Stomach (tissue), 8 donors: ENCODE measurements at regions not wholly inside any gene's neighbourhood (a gene's known extent, or its start where the extent isn't known, plus 50 kb on each side); places are given as distances from the start of the nearest gene placed in this dataset.

ENCODE experiments used
- DNase-seq, 2 donors: peaks; one replicate each; pipeline versions ENCODE4 v3.0.0 to v3.0.0-alpha.2; 2013 to 2019
- H3K27ac ChIP-seq, 5 donors: fragments of 200-600 bp in 4 of 5; sonication (generic) in 4 of 5; one replicate each; pipeline ENCODE4 v1.5.1; 2013 to 2019; ENCODE audit warnings: mild to moderate bottlenecking in 1 of 5, moderate library complexity in 1 of 5
- H3K27me3 ChIP-seq, 3 donors: fragments of 200-600 bp; sonication (generic); one replicate each; pipeline ENCODE4 v1.5.1; 2017 to 2019; ENCODE audit warnings: mixed run types in 1 of 3
- H3K36me3 ChIP-seq, 4 donors: fragments of 200-600 bp; sonication (generic); 1 replicate in 3 of 4; 2 replicates in 1 of 4; pipeline ENCODE4 v1.5.1; 2016 to 2019
- H3K4me1 ChIP-seq, 4 donors: fragments of 200-600 bp; sonication (generic); one replicate each; pipeline ENCODE4 v1.5.1; 2016 to 2019
- H3K4me3 ChIP-seq, 4 donors: fragments of 200-600 bp; sonication (generic) in 3 of 4; one replicate each; pipeline ENCODE4 v1.5.1; 2016 to 2019; ENCODE audit warnings: mild to moderate bottlenecking in 1 of 4
- H3K9me3 ChIP-seq, 4 donors: fragments of 200-600 bp; sonication (generic); one replicate each; pipeline ENCODE4 v1.5.1; 2016 to 2019
- EP300 ChIP-seq: sonication (generic); formaldehyde crosslinking; IDR thresholded peaks from one replicate; pipeline ENCODE4 v1.6.1; 2017; ENCODE audit warnings: antibody characterized with exemption
- POLR2A ChIP-seq, 4 donors: fragments of 450-650 bp; IDR thresholded peaks; one replicate each; pipeline ENCODE4 v1.6.1; 2016; ENCODE audit warnings: antibody characterized with exemption in 4 of 4, control low read depth in 2 of 4, mild to moderate bottlenecking in 1 of 4, moderate library complexity in 1 of 4
- POLR2AphosphoS5 ChIP-seq, 3 donors: sonication (generic); formaldehyde crosslinking; IDR thresholded peaks; one replicate each; pipeline ENCODE4 v1.6.1; 2016; ENCODE audit warnings: antibody characterized with exemption in 3 of 3
- WGBS, 5 donors: extraction: QIAGEN DNeasy Blood & Tissue Kit in 3 of 5; methylation state at CpG; one replicate each; pipeline versions ENCODE4 v1.1.5 to v1.1.7; 2013 to 2018; 5-methylcytosine and 5-hydroxymethylcytosine counted together
- intact Hi-C: fragments of 100-400 bp; cut with DNase I; formaldehyde crosslinking; loops from one replicate; pipeline ENCODE4 v1.15.1; 2023; ENCODE audit warnings: low total_unique reads
- TF ChIP-seq, protein P1 (sequence below), 7 experiments: fragments of 450-650 bp in 4 of 7; fragments of 200-600 bp in 3 of 7; sonication (generic) in 3 of 7; IDR thresholded peaks; one replicate each; pipeline ENCODE4 v1.5.1; 2016 to 2019; ENCODE audit warnings: antibody characterized with exemption in 7 of 7, control low read depth in 2 of 7, mild to moderate bottlenecking in 1 of 7
- donor health status: healthy with polysubstance abuse.
- donor health status: Bipolar disorder and iron deficiency.
- donor health status: healthy.

GRCh38 chr20:55174635-55175034 lies 699.2 kb downstream of the DOK5 start:
- Histone ChIP-seq H3K27ac (no peak overlapping the region), H3K4me1 (peaks cover 0 to 6% (median 0%) of the 10 kb centered on the region in 4 donors), H3K36me3 (no peaks in the 10 kb centered on the region), H3K27me3 (no peaks in the 10 kb centered on the region), H3K4me3 (no peak overlapping the region), H3K9me3 (peaks cover 0 to under 1% (median 0%) of the 10 kb centered on the region in 4 donors)
- intact Hi-C loops, result no loop called here
- 59 to 91% (median 74%) methylated on average over 1 of the region's 1 CpG for WGBS, 5 donors
- no peak for DNase-seq
- TF ChIP-seq, protein P1, sequence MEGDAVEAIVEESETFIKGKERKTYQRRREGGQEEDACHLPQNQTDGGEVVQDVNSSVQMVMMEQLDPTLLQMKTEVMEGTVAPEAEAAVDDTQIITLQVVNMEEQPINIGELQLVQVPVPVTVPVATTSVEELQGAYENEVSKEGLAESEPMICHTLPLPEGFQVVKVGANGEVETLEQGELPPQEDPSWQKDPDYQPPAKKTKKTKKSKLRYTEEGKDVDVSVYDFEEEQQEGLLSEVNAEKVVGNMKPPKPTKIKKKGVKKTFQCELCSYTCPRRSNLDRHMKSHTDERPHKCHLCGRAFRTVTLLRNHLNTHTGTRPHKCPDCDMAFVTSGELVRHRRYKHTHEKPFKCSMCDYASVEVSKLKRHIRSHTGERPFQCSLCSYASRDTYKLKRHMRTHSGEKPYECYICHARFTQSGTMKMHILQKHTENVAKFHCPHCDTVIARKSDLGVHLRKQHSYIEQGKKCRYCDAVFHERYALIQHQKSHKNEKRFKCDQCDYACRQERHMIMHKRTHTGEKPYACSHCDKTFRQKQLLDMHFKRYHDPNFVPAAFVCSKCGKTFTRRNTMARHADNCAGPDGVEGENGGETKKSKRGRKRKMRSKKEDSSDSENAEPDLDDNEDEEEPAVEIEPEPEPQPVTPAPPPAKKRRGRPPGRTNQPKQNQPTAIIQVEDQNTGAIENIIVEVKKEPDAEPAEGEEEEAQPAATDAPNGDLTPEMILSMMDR (IDR thresholded peaks at IDR 0.05), result no peak
- TF ChIP-seq POLR2A (IDR thresholded peaks at IDR 0.05) (no peak), POLR2AphosphoS5 (IDR thresholded peaks at IDR 0.05) (no peak), EP300 (no peak)

DNA sequence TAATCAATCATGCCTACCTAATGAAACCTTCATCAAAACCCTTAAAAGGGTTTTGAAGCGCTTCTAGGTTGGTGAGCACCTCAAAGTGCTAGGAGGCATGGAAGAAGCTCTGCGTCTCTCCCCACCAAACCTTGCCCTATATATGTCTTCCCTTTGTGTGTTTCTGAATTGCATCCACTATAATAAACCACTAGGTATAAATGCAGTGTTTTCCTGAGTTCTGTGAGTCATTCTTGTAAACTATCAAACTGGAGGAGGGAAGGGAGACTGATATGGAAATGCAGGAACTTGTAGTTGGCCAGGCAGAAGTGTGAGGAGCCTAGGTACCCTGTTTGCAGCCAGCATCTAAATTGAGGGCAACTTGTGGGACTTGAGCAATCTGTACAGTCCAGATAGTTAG lies 698.8 kb downstream of the DOK5 start:
- Histone ChIP-seq H3K4me1 (peaks cover 0 to 6% (median 0%) of the 10 kb centered on the region in 4 donors), H3K27me3 (no peaks in the 10 kb centered on the region), H3K4me3 (no peak overlapping the region), H3K36me3 (no peaks in the 10 kb centered on the region), H3K9me3 (no peaks in the 10 kb centered on the region), H3K27ac (no peak overlapping the region)
- TF ChIP-seq EP300 (no peak), POLR2AphosphoS5 (IDR thresholded peaks at IDR 0.05) (no peak), POLR2A (IDR thresholded peaks at IDR 0.05) (no peak)
- TF ChIP-seq, protein P1 (IDR thresholded peaks at IDR 0.05), result no peak
- WGBS, 5 donors, result 46 to 50% (median 49%) methylated on average over 2 of the region's 2 CpGs
- intact Hi-C loops, result no loop called here
- no peak for DNase-seq

- Histone ChIP-seq H3K27me3 (no peaks in the 10 kb centered on the region), H3K27ac (no peak overlapping the region), H3K9me3 (no peaks in the 10 kb centered on the region), H3K4me1 (peaks cover 0 to 6% (median 0%) of the 10 kb centered on the region in 4 donors), H3K36me3 (no peaks in the 10 kb centered on the region), H3K4me3 (no peak overlapping the region)
- TF ChIP-seq EP300 (no peak), POLR2AphosphoS5 (IDR thresholded peaks at IDR 0.05) (no peak), POLR2A (IDR thresholded peaks at IDR 0.05) (no peak)
- TF ChIP-seq, protein P1 (IDR thresholded peaks at IDR 0.05), result no peak
- intact Hi-C loops, result no loop called here
- DNase-seq, result no peak
- WGBS, 5 donors, result 50 to 63% (median 57%) methylated on average over 1 of the region's 1 CpG
Observed at GRCh38 chr20:55173601-55174000, 698.2 kb downstream of the DOK5 start.

- H3K4me1 ChIP-seq, result no peaks in the 10 kb centered on the region
- no peaks in the 10 kb centered on the region for H3K9me3 ChIP-seq
- no peaks in the 10 kb centered on the region for H3K36me3 ChIP-seq
- WGBS, 5 donors, result 73 to 87% (median 82%) methylated on average over 4 of the region's 4 CpGs
- no peak for DNase-seq
- intact Hi-C loops, result no loop called here
- TF ChIP-seq, protein P1 (IDR thresholded peaks at IDR 0.05), result no peak
- TF ChIP-seq POLR2A (IDR thresholded peaks at IDR 0.05) (no peak), EP300 (no peak), POLR2AphosphoS5 (IDR thresholded peaks at IDR 0.05) (no peak)
- H3K27ac ChIP-seq, result no peak overlapping the region
- H3K27me3 ChIP-seq, result no peaks in the 10 kb centered on the region
- no peak overlapping the region for H3K4me3 ChIP-seq
Observed at GRCh38 chr20:55172310-55173002, 697.1 kb downstream of the DOK5 start.
